ENCODE measurements at regions not wholly inside any gene's neighbourhood (a gene's known extent, or its start where the extent isn't known, plus 50 kb on each side); places are given as distances from the start of the nearest gene placed in this dataset.
"Not testable (repeated sequence)": the region's sequence is repeated elsewhere in the genome, so short reads cannot be mapped to it uniquely, and the experiment has no call there.

- FAIRE-seq, result no peak
Measured at GRCh38 chr13:64626105-64626504, 2604.0 kb downstream of the PCDH9 start.

- FAIRE-seq, result no peak
Measured at GRCh38 chr13:64617231-64617630, 2612.9 kb downstream of the PCDH9 start.

GRCh38 chr13:64591971-64592370, 2638.2 kb downstream of the PCDH9 start:
- FAIRE-seq, result no peak

GRCh38 chr13:64579331-64579730, 2650.8 kb downstream of the PCDH9 start:
- FAIRE-seq, result no peak

GRCh38 chr13:64568748-64569147, 2661.4 kb downstream of the PCDH9 start:
- no peak for FAIRE-seq

- FAIRE-seq, result not testable (repeated sequence)
Measured at GRCh38 chr13:64558031-64558430, 2672.1 kb downstream of the PCDH9 start.

- no peak for FAIRE-seq
Measured at GRCh38 chr13:64556376-64556775, 2673.8 kb downstream of the PCDH9 start.

- FAIRE-seq, result no peak
Measured at GRCh38 chr13:64553411-64554129, 2676.6 kb downstream of the PCDH9 start.

GRCh38 chr13:64551755-64552154, 2678.4 kb downstream of the PCDH9 start:
- no peak for FAIRE-seq

GRCh38 chr13:64546371-64546770, 2683.8 kb downstream of the PCDH9 start:
- FAIRE-seq, result no peak

GRCh38 chr13:64540976-64541375, 2689.2 kb downstream of the PCDH9 start:
- no peak for FAIRE-seq

GRCh38 chr13:64540468-64540867, 2689.7 kb downstream of the PCDH9 start:
- FAIRE-seq, result no peak

GRCh38 chr13:64538711-64539110, 2691.4 kb downstream of the PCDH9 start:
- FAIRE-seq, result no peak

- FAIRE-seq, result no peak
Measured at GRCh38 chr13:64534302-64534701, 2695.8 kb downstream of the PCDH9 start.

GRCh38 chr13:64531400-64531799, 2698.7 kb downstream of the PCDH9 start:
- no peak for FAIRE-seq

GRCh38 chr13:64529874-64530485, 2700.2 kb downstream of the PCDH9 start:
- no peak for FAIRE-seq

GRCh38 chr13:64528838-64529237, 2701.3 kb downstream of the PCDH9 start:
- FAIRE-seq, result no peak

GRCh38 chr13:64527561-64527960, 2702.6 kb downstream of the PCDH9 start:
- FAIRE-seq, result no peak

GRCh38 chr13:64525687-64526086, 2704.4 kb downstream of the PCDH9 start:
- no peak for FAIRE-seq

- FAIRE-seq, result no peak
Measured at GRCh38 chr13:64510747-64511146, 2719.4 kb downstream of the PCDH9 start.

GRCh38 chr13:64506246-64506645, 2723.9 kb downstream of the PCDH9 start:
- FAIRE-seq, result no peak

- FAIRE-seq, result no peak
Measured at GRCh38 chr13:64505336-64505910, 2724.7 kb downstream of the PCDH9 start.

- no peak for FAIRE-seq
Measured at GRCh38 chr13:64488731-64489130, 2741.4 kb downstream of the PCDH9 start.

GRCh38 chr13:64482373-64482772, 2747.8 kb downstream of the PCDH9 start:
- FAIRE-seq, result no peak

All from colon (tissue), 2 donors.